GM19467 (cell line): ENCODE measurements at regions not wholly inside any gene's neighbourhood (a gene's known extent, or its start where the extent isn't known, plus 50 kb on each side); places are given as distances from the start of the nearest gene placed in this dataset.
"Not testable (repeated sequence)": the region's sequence is repeated elsewhere in the genome, so short reads cannot be mapped to it uniquely, and the experiment has no call there.

Experiments
- ATAC-seq: cut with Tn5 transposase; IDR thresholded peaks from one replicate; pipeline ENCODE4 v1.9.1; 2021; ENCODE audit warnings: mild to moderate bottlenecking, moderate library complexity; ENCODE audit not compliant: unreplicated experiment

GRCh38 chr13:88937384-88937783 is 1266.2 kb downstream of the SLITRK5 start:
- ATAC-seq: no peak

- ATAC-seq: no peak
These were observed 1274.6 kb downstream of the SLITRK5 start for GRCh38 chr13:88945793-88946192.

- no peak for ATAC-seq
These were observed 1277.3 kb downstream of the SLITRK5 start for GRCh38 chr13:88948501-88948900.

- ATAC-seq: no peak
These were observed 1287.7 kb downstream of the SLITRK5 start for GRCh38 chr13:88958821-88959220.

GRCh38 chr13:88976466-88976865 is 1305.3 kb downstream of the SLITRK5 start:
- no peak for ATAC-seq

- ATAC-seq: no peak
These were observed 1307.4 kb downstream of the SLITRK5 start for GRCh38 chr13:88978607-88979006.

GRCh38 chr13:88979465-88980175 is 1308.4 kb downstream of the SLITRK5 start:
- ATAC-seq: no peak

GRCh38 chr13:89003656-89004055 is 1332.5 kb downstream of the SLITRK5 start:
- ATAC-seq: no peak

GRCh38 chr13:89011615-89012014 is 1340.4 kb downstream of the SLITRK5 start:
- ATAC-seq: no peak

GRCh38 chr13:89027694-89028306 is 1356.6 kb downstream of the SLITRK5 start:
- ATAC-seq: no peak

GRCh38 chr13:89029062-89029461 is 1357.9 kb downstream of the SLITRK5 start:
- no peak for ATAC-seq

- no peak for ATAC-seq
These were observed 1362.8 kb downstream of the SLITRK5 start for GRCh38 chr13:89034015-89034414.

- no peak for ATAC-seq
These were observed 1381.5 kb downstream of the SLITRK5 start for GRCh38 chr13:89052699-89053098.

GRCh38 chr13:89053418-89053817 is 1382.2 kb downstream of the SLITRK5 start:
- no peak for ATAC-seq

- ATAC-seq: no peak
These were observed 1386.1 kb downstream of the SLITRK5 start for GRCh38 chr13:89057274-89057673.

GRCh38 chr13:89057862-89058261 is 1386.7 kb downstream of the SLITRK5 start:
- no peak for ATAC-seq

- no peak for ATAC-seq
These were observed 1390.7 kb downstream of the SLITRK5 start for GRCh38 chr13:89061821-89062220.

GRCh38 chr13:89066868-89067466 is 1395.8 kb downstream of the SLITRK5 start:
- ATAC-seq: no peak

- no peak for ATAC-seq
These were observed 1401.8 kb downstream of the SLITRK5 start for GRCh38 chr13:89072979-89073378.

GRCh38 chr13:89076622-89077021 is 1405.5 kb downstream of the SLITRK5 start:
- ATAC-seq: no peak

GRCh38 chr13:89082623-89083022 is 1411.5 kb downstream of the SLITRK5 start:
- no peak for ATAC-seq

GRCh38 chr13:89088107-89088506 is 1416.9 kb downstream of the SLITRK5 start:
- not testable (repeated sequence) for ATAC-seq
